SU-DHL-6 (cell line): ENCODE measurements at regions not wholly inside any gene's neighbourhood (a gene's known extent, or its start where the extent isn't known, plus 50 kb on each side); places are given as distances from the start of the nearest gene placed in this dataset.
"Not testable (repeated sequence)": the region's sequence is repeated elsewhere in the genome, so short reads cannot be mapped to it uniquely, and the experiment has no call there.

Experiments
- EZH2phosphoT487 ChIP-seq: fragments of 200-600 bp; sonication (generic), shearing (Covaris generic); conservative IDR thresholded peaks from 2 replicates; pipeline ENCODE4 v1.6.1; 2018; ENCODE audit warnings: mild to moderate bottlenecking, antibody characterized with exemption, low read length, moderate library complexity, mixed read lengths
- TF ChIP-seq, protein P1 (sequence below): fragments of 200-600 bp; sonication (generic); IDR thresholded peaks from one replicate; pipeline ENCODE4 v1.5.1; 2017; ENCODE audit warnings: antibody characterized with exemption, mild to moderate bottlenecking, low read length, moderate library complexity; ENCODE audit not compliant: insufficient read depth, poor library complexity, severe bottlenecking

DNA sequence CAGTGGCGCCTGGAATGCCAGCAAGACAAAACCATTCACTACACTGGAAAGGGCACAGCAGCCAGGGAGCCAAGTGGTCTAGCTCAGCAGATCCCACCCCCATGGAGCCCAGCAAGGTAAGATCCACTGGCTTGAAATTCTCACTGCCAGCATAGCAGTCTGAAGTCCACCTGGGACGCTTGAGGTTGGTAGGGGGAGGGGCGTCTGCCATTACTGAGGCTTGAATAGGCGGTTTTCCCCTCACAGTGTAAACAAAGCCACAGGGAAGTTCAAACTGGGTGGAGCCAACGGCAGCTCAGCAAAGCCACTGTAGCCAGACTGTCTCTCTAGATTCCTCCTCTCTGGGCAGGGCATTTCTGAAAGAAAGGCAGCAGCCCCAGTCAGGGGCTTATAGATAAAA lies 133.0 kb upstream of the DDX53 start:
- TF ChIP-seq, protein P1, sequence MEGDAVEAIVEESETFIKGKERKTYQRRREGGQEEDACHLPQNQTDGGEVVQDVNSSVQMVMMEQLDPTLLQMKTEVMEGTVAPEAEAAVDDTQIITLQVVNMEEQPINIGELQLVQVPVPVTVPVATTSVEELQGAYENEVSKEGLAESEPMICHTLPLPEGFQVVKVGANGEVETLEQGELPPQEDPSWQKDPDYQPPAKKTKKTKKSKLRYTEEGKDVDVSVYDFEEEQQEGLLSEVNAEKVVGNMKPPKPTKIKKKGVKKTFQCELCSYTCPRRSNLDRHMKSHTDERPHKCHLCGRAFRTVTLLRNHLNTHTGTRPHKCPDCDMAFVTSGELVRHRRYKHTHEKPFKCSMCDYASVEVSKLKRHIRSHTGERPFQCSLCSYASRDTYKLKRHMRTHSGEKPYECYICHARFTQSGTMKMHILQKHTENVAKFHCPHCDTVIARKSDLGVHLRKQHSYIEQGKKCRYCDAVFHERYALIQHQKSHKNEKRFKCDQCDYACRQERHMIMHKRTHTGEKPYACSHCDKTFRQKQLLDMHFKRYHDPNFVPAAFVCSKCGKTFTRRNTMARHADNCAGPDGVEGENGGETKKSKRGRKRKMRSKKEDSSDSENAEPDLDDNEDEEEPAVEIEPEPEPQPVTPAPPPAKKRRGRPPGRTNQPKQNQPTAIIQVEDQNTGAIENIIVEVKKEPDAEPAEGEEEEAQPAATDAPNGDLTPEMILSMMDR: not testable (repeated sequence)
- not testable (repeated sequence) for TF ChIP-seq EZH2phosphoT487
